ENCODE measurements at regions not wholly inside any gene's neighbourhood (a gene's known extent, or its start where the extent isn't known, plus 50 kb on each side); places are given as distances from the start of the nearest gene placed in this dataset.

DNA sequence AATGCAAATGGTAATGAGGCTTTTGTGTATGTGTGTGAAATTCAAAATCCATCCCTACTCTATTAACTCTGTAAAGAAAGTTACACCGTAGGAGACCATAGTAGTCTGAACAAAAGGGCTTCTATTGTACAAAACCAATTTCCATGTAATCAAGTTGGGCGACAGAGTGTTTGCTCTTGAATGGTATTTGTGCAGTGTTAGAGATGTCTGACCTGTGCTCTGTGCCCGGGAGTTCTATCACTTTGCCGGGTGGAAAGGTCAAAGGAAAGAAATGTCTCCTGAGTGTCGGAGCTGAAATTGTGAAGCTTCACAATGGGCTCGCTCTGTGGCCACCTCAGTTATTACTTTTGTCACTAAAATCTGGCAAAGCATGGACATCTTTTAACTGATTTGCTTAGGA lies 312.0 kb downstream of the SAMD5 start:
- DNase-seq (ENCODE audit: low read depth), result no peak

DNA sequence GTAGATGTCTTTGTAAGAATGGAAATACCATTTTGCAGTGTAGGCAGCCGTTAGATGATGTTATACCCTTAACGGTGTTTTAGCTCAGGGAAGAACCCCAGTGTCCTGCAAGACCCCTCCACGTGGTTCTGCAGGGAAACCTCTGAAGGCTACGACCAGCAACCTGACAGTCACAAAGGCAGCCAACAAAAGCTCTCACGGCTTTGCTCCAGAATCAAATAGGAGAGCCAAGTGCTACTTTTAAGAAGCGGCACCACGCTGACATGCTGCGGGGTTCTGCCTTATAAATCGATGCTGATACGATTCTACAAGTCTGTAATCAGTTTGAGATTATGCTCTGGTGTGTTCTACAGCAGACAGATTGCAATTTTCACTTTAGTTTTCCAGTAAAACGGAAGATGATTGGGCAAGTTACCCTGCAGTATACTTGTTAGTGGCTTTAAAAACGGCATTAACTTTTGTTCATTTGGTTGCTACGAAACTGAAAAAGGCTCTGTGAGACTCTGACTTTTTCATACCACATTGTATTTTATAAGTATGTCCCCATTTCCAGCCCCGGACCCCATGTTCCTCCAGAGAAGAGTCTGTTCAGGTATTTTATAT lies 312.9 kb downstream of the SAMD5 start:
- DNase-seq (ENCODE audit: low read depth), result no peak

DNA sequence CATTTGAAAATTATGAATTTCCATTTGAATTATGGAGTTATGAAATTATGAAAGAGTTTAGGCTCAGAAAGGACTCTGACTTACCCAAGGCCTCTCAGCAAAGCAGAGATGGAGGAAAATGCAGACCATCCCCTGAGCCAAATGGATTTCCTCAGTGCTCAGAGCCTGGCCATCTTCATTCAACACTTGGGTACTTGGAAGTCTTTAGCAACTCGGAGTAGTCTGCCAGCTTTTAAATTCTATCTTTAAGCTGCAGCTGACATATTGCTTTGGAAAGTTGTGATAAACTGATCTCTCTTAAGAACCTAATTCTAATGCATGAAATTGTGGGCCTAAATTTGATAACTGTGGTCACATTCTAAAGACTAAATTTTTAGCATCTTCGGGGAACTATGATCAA lies 315.4 kb downstream of the SAMD5 start:
- no peak for DNase-seq (ENCODE audit: low read depth)

- no peak for DNase-seq (ENCODE audit: low read depth)
Measured at GRCh38 chr6:147825848-147826247, 317.4 kb downstream of the SAMD5 start.

- no peak for DNase-seq (ENCODE audit: low read depth)
Measured at GRCh38 chr6:147826698-147827097, 318.2 kb downstream of the SAMD5 start.

GRCh38 chr6:147829418-147829817 lies 320.9 kb downstream of the SAMD5 start:
- no peak for DNase-seq (ENCODE audit: low read depth)

GRCh38 chr6:147829835-147830234 lies 321.3 kb downstream of the SAMD5 start:
- no peak for DNase-seq (ENCODE audit: low read depth)

GRCh38 chr6:147831356-147831755 lies 322.9 kb downstream of the SAMD5 start:
- DNase-seq (ENCODE audit: low read depth), result no peak

DNA sequence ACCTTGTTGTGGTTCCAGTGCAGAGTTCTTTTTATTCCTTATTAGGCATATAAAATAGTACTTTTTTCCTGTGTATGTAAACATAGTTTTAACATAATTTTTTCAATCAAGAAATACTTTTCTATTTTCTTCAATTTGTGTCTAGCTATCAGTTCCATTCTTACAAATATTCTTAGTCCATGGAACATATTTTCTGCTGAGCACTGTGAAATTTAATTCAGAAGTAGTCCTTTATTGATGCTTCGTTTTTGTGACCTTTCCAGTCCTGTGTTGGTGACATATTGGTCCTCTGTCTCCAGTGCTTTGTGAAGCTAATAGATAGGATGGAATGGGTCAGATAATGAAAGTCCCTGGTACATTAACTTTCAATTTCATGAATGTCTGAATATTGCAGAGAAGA lies 325.1 kb downstream of the SAMD5 start:
- no peak for DNase-seq (ENCODE audit: low read depth)

DNA sequence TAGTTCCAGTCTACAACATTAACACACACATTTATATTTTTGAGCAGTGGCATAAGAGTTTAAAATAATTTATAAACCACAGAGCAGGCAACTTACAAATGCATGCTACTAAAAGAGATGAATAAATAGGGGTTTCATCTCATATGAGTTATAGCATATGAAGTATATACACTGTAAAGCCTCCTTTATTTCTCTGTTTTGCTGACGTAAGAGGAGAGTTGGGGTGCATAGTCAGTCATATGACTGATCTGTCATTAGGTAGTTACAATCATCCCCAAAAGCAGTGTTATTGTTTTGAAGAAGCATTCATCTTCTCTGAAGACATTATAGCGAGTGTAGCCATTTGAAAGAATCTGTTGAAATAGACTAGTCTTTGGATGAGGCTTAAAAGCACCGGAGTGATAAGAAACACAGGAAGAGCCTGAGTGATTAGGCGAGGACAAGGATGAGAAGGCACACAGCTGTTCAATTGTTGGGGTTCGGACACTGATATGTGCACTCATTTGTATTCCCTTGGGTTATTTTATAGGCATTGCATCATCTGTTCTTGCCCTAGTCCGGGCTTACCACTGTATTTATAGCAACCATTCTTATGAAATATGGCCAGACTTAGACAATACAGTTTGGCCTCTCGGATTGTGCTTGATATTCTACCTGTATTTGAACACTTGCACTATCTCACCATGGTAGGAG lies 325.7 kb downstream of the SAMD5 start:
- no peak for DNase-seq (ENCODE audit: low read depth)

GRCh38 chr6:147837540-147837939 lies 329.1 kb downstream of the SAMD5 start:
- DNase-seq (ENCODE audit: low read depth), result no peak

GRCh38 chr6:147839708-147840610 lies 331.5 kb downstream of the SAMD5 start:
- DNase-seq (ENCODE audit: low read depth), result no peak

GRCh38 chr6:147841547-147842148 lies 333.2 kb downstream of the SAMD5 start:
- DNase-seq (ENCODE audit: low read depth), result no peak

GRCh38 chr6:147849401-147850330 lies 341.2 kb downstream of the SAMD5 start:
- DNase-seq (ENCODE audit: low read depth), result no peak

DNA sequence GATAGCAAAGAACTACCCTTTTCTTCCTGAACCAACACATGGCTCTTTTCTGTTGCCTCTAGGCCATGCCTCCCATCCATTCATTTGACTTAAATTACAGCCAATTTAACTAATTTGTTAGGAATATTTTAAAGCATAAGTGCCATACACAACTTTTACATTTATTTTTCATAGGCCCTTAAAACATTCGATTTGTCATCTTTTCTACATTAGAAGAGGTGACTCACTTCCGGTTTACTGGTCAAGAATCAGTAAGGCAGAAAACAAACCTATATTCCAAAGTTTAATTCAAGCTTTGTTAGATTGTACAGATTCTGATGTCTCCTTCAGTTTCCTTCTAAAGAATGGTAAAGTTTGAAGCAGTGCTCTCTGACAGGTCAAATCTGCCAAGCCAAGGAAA lies 344.3 kb downstream of the SAMD5 start:
- DNase-seq (ENCODE audit: low read depth), result no peak

- DNase-seq (ENCODE audit: low read depth), result no peak
Measured at GRCh38 chr6:147853574-147853973, 345.1 kb downstream of the SAMD5 start.

- no peak for DNase-seq (ENCODE audit: low read depth)
Measured at GRCh38 chr6:147855803-147856482, 347.5 kb downstream of the SAMD5 start.

GRCh38 chr6:147856687-147857086 lies 348.2 kb downstream of the SAMD5 start:
- DNase-seq (ENCODE audit: low read depth), result no peak

DNA sequence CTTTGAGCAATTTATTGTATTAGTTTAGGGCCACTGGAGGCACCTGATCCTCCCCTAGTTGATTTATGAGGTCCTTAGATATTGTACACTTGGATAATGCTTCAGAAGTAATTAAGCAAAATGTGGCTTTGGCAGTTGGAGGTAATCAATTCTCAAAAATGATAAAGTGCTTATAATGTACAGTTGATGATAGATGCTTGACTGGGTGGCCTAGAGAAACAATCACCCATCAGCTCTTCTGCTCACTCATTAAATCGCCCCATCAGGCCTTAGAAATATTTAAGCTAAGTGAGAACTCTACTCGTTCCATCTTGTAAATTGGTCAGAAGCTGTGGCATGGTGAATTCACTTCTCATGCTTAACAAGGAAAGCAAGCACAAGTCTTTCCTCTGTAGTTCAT lies 349.9 kb downstream of the SAMD5 start:
- DNase-seq (ENCODE audit: low read depth), result no peak

GRCh38 chr6:147859071-147859470 lies 350.6 kb downstream of the SAMD5 start:
- no peak for DNase-seq (ENCODE audit: low read depth)

GRCh38 chr6:147861696-147862095 lies 353.2 kb downstream of the SAMD5 start:
- no peak for DNase-seq (ENCODE audit: low read depth)
